GM21360 (cell line): ENCODE measurements at regions not wholly inside any gene's neighbourhood (a gene's known extent, or its start where the extent isn't known, plus 50 kb on each side); places are given as distances from the start of the nearest gene placed in this dataset.
"Not testable (repeated sequence)": the region's sequence is repeated elsewhere in the genome, so short reads cannot be mapped to it uniquely, and the experiment has no call there.

Source experiments
- ATAC-seq: cut with Tn5 transposase; IDR thresholded peaks from one replicate; pipeline ENCODE4 v1.9.1; 2021; ENCODE audit warnings: mild to moderate bottlenecking, moderate library complexity; ENCODE audit not compliant: unreplicated experiment

DNA sequence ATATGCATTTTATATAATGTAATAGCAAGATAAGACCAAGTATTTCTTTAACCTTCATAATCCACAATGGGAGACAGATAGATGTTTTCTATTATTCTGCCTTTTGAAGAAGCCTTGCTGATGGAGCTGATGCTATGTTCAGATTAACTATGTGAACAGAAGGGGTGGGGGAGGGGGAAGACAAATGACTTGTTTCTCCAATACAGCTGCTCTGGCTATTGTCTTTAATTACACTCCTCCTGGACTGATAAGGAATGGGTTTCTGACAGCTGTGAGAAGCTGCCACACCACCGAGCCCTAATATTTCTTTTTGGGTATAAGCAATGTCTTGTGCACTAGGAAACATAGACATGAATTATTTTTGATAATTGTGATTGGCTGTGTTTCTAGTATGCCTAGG lies 62.0 kb downstream of the CAVIN4 start:
- no peak for ATAC-seq

DNA sequence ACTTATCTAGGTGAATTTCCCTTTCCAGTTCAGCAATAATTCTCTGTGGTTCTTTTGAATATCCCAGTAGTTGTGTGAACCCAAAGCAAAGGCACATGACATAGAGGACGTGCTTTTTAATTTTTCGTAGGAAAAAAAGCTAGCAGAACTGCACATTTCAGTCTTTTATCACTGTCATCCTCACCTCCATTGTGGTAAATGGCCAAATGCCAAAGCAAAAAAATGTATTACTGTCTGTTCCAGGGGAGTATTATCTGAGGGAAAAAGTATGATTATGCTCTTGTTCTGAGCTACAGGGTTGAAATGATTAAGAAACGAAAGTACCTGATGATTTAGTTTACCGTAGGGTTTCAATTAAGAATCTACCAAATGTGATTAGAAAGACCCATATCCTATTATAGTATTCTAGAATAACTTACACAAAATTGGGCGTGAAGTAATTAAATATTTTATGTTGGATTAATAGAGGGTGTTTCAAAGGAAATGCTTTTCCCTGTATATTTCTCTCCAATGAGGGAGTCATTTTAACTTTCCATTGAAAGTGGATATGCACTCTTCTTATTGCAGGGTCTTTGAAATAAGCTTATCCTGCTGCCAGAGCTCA lies 62.7 kb downstream of the CAVIN4 start:
- no peak for ATAC-seq

DNA sequence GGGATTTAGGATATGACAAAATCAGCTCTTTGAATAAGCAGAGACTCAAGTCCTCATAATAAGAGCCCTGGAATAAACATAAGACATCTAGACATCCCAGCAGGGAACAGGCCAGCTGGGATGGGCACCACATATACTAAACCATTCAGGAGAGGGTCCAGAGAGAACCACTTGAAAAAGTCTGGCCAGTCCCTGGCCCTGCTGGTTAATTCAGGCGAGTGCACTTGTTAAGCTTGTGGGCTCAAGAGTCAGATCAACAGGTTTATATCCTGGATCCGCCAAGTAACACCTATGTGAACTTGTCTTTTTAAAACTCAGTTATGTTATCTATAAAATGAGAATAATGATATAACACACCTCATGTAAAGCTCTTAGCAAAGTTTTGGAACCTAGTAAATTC lies 63.3 kb downstream of the CAVIN4 start:
- ATAC-seq: no peak

- ATAC-seq: no peak
Observed at GRCh38 chr9:100652850-100653249, 75.0 kb downstream of the CAVIN4 start.

- no peak for ATAC-seq
Observed at GRCh38 chr9:100653643-100654334, 75.9 kb downstream of the CAVIN4 start.

GRCh38 chr9:100656851-100657250 lies 79.0 kb downstream of the CAVIN4 start:
- ATAC-seq: not testable (repeated sequence)

GRCh38 chr9:100661668-100662067 lies 83.8 kb downstream of the CAVIN4 start:
- ATAC-seq: no peak

DNA sequence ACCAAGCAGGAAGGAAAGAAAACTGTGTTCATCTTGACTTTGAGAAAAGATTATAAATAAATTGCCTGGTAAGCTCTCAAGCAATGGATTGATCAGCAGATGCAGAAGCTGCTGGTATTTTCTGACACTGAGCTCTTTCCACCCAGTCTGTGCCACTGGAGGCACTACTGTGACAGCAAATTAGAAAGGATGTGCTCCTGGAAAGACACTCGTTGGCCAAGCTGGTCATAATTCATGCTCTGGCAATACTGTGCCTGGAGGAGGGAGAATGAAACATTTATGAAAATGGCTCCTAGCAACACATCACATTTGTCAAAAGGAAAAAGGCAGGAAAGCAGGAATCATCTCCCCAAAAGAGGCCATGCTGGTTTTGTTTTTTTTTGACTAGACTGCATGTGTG lies 84.2 kb downstream of the CAVIN4 start:
- ATAC-seq: no peak

- no peak for ATAC-seq
Observed at GRCh38 chr9:100667448-100667847, 89.6 kb downstream of the CAVIN4 start.

GRCh38 chr9:100668024-100668423 lies 90.1 kb downstream of the CAVIN4 start:
- ATAC-seq: no peak

GRCh38 chr9:100669968-100670367 lies 92.1 kb downstream of the CAVIN4 start:
- ATAC-seq: no peak

GRCh38 chr9:100670719-100671118 lies 92.8 kb downstream of the CAVIN4 start:
- ATAC-seq: peak; percentile 92

- no peak for ATAC-seq
Observed at GRCh38 chr9:100671898-100672297, 94.0 kb downstream of the CAVIN4 start.

GRCh38 chr9:100673249-100673648 lies 95.4 kb downstream of the CAVIN4 start:
- ATAC-seq: no peak

GRCh38 chr9:100674419-100675122 lies 96.7 kb downstream of the CAVIN4 start:
- ATAC-seq: no peak

- ATAC-seq: no peak
Observed at GRCh38 chr9:100679834-100680233, 102.0 kb downstream of the CAVIN4 start.

- no peak for ATAC-seq
Observed at GRCh38 chr9:100686420-100686819, 108.5 kb downstream of the CAVIN4 start.

DNA sequence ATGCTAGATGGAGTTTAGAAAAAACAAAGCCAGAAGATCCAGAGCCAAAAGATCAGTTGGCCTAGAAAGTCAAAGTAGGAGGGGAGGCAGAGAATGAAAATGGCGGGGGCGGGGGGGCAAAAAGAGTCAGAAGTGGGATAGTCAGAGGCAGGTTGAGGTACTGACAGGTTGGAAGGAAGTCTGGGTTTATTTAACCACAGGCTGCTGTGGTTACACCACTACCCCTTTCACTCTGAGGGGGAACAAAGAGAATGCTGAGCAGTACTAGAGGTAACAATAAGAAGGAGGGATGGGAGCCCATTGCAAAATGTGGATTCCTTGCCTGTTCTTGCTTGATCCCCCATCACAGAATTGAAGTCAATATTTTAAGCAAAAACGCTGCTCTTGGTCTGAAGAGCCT lies 111.8 kb downstream of the CAVIN4 start:
- ATAC-seq: peak; percentile 63

DNA sequence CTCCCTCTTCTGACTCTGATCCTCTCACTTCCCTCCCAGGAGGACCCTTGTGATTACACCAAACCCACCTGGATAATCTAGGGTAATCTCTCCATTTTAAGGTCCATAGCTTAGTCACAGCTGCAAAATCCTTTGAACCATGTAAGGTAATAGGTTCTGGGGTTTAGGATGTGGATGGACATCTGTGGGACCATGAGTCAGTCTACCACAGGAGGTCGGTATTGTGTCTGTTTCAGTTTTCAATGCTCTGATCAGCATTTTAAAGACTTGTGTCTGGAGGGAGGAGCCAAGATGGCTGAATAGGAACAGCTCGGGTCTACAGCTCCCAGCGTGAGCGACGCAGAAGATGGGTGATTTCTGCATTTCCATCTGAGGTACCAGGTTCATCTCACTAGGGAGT lies 112.6 kb downstream of the CAVIN4 start:
- no peak for ATAC-seq

DNA sequence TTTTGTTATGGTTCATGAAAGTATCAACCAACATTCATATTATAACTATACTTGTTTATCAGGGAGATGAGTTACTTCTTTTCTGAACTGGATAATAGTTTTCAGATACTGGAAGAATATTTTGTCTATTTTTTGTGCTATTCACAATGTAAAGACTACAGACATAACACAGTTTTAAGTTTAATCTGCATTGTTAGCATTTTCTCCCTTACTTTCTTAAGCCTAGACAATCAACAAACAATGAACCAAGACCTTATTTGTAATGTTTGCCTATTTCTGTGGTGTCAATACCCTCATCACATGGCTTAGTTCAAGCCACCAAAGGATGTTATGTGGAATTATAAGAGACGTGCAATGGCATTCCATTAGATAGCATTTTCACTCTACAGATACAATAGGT lies 119.5 kb downstream of the CAVIN4 start:
- ATAC-seq: no peak

GRCh38 chr9:100698945-100699344 lies 121.1 kb downstream of the CAVIN4 start:
- ATAC-seq: no peak

GRCh38 chr9:100699668-100700067 lies 121.8 kb downstream of the CAVIN4 start:
- no peak for ATAC-seq
